AG09309 (cell line): ENCODE measurements at regions not wholly inside any gene's neighbourhood (a gene's known extent, or its start where the extent isn't known, plus 50 kb on each side); places are given as distances from the start of the nearest gene placed in this dataset.

Experiments used
- DNase-seq: peaks from one replicate; pipeline ENCODE4 v3.0.0-alpha.2; 2010; ENCODE audit warnings: low read depth
- H3K4me3 ChIP-seq: 2 replicates; pipeline ENCODE4 v1.5.1; 2011; ENCODE audit warnings: mild to moderate bottlenecking, low read depth, low read length, moderate library complexity; ENCODE audit not compliant: control insufficient read depth
- CTCF ChIP-seq: IDR thresholded peaks from 2 replicates; pipeline ENCODE4 v1.5.1; 2011; ENCODE audit warnings: mild to moderate bottlenecking, low read depth, low read length, inconsistent platforms; ENCODE audit not compliant: insufficient read depth, control insufficient read depth; ENCODE audit errors: missing control alignments

GRCh38 chr16:52055381-52055780 lies 491.6 kb downstream of the TOX3 start:
- no peak overlapping the region for H3K4me3 ChIP-seq
- TF ChIP-seq CTCF = no peak
- no peak for DNase-seq

- DNase-seq = no peak
- no peak for TF ChIP-seq CTCF
- H3K4me3 ChIP-seq = no peak overlapping the region
Measured at GRCh38 chr16:52054326-52054725, 492.6 kb downstream of the TOX3 start.

- TF ChIP-seq CTCF = no peak
- DNase-seq = no peak
- no peak overlapping the region for H3K4me3 ChIP-seq
Measured at GRCh38 chr16:52052818-52053217, 494.1 kb downstream of the TOX3 start.

GRCh38 chr16:52051414-52052172 lies 495.4 kb downstream of the TOX3 start:
- DNase-seq = no peak
- H3K4me3 ChIP-seq = no peak overlapping the region
- TF ChIP-seq CTCF = no peak

GRCh38 chr16:52050418-52050817 lies 496.5 kb downstream of the TOX3 start:
- DNase-seq = no peak
- no peak for TF ChIP-seq CTCF

GRCh38 chr16:52035436-52035835 lies 511.5 kb downstream of the TOX3 start:
- TF ChIP-seq CTCF = no peak
- no peak for DNase-seq
- no peak overlapping the region for H3K4me3 ChIP-seq

More at GRCh38 chr16:52050418-52050817, 496.5 kb downstream of the TOX3 start:
- H3K4me3 ChIP-seq = no peak overlapping the region

- no peak for TF ChIP-seq CTCF
- DNase-seq = no peak
- H3K4me3 ChIP-seq = no peak overlapping the region
Measured at GRCh38 chr16:52034830-52035229, 512.1 kb downstream of the TOX3 start.
